NCI-H1092 (cell line): ENCODE measurements at regions not wholly inside any gene's neighbourhood (a gene's known extent, or its start where the extent isn't known, plus 50 kb on each side); places are given as distances from the start of the nearest gene placed in this dataset.

Source experiments
- DNase-seq: peaks from one replicate; lab custom pipeline; 2025; lab: John Stamatoyannopoulos, UW

DNA sequence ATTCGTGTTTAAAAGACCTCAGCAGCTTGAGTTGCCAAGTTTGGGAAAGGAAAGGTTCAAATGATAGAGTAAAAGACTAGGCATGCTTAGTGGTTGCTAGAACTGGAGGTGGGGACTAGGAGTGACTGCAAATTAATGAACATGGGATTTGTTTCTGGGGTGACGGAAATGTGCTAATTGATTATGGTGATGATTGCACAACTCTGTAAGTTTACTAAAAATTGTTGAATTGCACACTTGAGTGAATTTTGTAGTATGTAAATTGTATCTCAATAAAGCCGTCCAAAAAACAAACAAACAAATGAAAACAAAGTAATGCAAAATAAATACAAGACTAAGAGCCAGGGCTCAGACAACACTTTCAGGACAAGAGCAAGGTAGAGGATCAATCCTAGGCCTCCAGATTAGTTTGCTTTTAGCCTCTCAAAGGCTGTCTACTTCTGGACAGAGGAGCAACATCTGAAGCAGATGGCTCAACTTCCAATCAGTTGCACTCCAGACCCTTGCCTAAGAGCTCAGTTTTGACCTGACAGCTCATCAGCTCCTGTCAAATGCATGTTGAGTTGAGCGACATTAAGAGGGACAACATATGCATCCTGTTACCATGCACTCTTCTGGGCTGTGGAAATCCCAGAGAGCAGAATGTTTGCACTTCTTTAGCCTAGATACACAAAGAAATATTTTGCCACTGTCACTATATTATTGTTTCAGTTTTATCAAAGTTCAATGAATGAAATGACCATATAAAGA is 111.2 kb upstream of the ASIC2 start:
- no peak for DNase-seq

DNA sequence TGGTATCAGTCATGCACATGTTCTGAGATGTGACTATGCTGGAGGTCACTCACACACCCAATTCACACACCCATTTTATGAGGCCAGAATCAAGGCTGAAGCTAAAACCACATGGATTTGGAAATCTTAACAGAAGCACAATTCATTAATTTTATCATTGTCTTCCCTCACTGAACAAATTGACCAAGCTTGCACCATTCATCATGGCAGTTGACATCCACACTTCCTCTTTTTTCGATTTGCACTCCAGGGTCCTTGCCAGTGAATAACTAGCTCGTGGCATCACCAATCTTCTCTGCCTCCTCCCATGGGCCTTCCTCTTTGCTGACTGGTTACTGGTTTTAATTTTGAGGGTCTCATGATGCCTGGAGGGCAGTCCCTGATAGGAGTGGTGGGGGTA is 123.0 kb upstream of the ASIC2 start:
- DNase-seq: no peak

DNA sequence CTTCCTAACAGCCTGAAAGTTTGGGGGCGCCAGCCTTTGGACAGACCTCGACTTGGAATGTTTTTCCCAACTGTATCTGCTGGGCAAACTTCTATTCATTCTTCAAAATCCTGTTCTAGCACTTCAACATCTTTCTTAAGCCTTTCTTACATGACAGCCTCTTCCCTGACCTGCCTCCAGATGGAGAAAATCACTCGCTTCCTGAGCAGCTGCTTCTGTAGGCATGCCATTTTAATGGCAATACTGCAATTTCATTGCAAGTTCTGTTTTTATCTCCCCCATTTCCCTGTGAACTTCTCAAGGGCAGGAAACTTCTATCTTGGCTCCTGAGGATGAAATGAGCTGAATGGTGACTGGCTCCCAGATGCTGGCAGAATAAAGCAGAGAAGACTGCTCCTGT is 128.8 kb upstream of the ASIC2 start:
- no peak for DNase-seq

- DNase-seq: no peak
Observed at GRCh38 chr17:33433581-33433980, 140.5 kb upstream of the ASIC2 start.

- no peak for DNase-seq
Observed at GRCh38 chr17:33434841-33435240, 141.7 kb upstream of the ASIC2 start.

- DNase-seq: no peak
Observed at GRCh38 chr17:33435721-33436301, 142.7 kb upstream of the ASIC2 start.

DNA sequence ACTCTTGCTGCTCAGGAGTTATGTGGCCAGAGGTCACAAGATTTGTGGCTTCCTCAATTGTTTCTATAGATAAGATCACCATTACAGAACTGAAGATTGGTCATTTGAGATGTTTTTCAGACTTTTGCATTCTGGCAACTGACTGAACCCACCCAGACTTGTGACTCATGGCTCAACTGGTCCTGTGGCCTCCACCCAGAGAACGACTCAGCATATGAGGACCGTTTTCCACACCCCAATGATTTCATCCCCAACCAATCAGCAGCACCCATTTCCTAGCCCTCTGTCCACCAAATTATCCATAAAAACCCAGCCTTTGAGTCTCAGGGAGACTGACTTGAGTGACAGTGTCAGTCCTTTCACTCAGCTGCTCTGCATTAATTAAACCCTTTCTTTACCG is 143.2 kb upstream of the ASIC2 start:
- no peak for DNase-seq

- no peak for DNase-seq
Observed at GRCh38 chr17:33438139-33438538, 145.0 kb upstream of the ASIC2 start.

DNA sequence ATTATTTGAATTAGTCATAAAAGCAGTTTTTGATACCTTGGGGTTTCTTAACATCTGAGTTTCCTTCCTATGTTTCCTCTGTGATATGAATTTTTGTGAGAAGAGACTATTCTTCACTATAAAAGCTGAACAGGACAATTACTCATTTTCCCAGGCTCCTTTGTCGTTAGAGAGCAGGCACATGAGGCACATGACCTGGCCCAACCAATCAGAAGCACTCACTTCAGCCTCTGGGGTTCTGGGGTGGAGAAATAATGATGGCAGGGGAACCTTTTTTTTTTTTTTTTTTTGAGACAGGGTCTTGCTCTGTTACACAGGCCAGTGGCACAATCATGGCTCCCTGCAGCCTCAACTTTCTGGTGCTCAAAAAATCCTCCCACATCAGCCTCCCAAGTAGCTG is 145.5 kb upstream of the ASIC2 start:
- no peak for DNase-seq

DNA sequence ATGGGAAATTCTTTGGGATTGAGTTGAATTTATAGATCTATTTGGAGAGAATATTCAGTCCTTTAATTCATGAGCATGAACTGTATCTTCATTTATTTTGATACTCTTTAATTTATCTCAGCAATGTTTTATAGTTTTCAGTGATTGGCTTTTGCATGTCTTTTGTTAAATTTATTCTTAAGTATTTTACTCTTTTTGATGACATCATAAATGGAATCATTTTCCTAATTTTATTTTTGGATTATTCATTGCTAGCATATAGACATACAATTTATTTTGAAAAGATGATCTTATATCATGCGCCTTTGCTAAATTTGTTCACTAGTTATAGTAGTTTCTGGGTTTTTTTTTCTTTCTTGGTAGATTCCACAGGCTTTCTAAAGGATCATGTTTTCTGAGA is 149.2 kb upstream of the ASIC2 start:
- DNase-seq: no peak

DNA sequence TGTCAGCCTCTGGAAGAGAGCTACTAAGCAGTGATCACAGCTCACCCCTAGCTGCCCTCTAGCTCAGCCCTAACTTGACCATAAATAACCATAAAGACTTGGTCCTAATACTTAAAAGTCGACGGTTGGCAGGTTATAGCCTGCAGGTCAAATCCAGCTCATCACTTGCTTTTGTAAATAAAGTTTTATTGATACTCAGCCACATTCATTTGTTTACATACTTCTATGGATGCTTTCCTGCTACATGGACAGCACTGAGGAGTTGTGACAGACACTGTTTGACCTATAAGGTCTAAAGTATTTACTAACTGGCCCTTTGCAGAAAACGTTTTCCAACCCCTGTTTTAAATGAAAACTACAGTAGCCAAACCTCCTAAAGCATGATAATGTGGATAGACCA is 151.6 kb upstream of the ASIC2 start:
- DNase-seq: no peak

DNA sequence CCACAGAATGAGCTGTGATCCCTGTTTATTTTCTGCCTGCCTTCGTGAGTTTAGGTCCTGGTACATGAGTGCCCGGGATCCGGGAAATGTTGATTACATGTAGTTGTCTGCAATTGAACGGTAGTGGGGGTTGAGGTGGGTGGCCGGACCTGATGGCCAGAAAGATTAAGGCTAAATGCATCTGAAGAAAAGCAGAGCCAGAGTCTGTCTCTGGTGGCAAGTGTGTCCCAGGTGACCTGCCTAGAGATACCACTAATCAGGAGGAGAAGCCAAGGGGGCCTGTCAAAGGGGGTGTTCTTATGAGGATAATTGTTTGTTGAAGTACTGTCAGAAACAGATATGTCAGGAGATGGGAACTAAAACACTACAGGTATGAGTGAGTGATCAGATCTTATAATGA is 154.0 kb upstream of the ASIC2 start:
- no peak for DNase-seq

DNA sequence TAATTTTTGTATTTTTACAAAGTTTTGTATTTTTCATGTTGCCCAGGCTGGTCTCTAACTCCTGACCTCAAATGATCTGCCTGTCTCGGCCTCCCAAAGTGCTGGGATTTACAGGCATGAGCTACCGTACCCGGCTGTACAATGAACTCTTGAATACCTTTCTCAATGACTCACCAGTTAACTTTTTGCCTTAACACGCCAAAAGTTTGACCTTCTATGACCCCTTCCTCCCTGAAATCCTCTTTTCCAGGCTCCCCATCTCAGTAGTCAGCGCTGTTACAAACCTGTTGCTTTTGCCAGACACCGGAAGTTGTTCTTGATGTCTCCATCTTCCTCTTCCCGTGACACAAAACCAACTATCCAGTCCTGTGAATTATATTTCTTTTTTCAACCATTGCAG is 158.1 kb upstream of the ASIC2 start:
- DNase-seq: no peak

DNA sequence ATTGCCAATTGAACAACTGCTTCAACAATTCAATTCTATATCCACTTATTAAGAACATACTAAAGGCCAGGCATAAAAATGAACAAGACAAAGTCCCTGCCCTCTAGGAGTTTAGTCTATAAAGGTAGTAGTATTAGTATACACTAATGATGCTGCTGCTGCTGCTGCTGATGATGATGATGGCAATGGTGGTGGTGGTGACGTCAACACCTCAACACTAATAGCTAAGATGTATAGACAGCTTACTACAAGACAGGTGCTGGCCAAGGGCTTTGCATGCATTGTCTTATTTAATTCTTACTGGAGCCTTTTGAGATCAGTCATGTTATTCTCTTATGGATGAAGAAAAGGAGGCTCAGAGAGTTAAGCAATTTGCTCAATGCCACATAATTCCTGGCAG is 164.4 kb upstream of the ASIC2 start:
- DNase-seq: no peak

DNA sequence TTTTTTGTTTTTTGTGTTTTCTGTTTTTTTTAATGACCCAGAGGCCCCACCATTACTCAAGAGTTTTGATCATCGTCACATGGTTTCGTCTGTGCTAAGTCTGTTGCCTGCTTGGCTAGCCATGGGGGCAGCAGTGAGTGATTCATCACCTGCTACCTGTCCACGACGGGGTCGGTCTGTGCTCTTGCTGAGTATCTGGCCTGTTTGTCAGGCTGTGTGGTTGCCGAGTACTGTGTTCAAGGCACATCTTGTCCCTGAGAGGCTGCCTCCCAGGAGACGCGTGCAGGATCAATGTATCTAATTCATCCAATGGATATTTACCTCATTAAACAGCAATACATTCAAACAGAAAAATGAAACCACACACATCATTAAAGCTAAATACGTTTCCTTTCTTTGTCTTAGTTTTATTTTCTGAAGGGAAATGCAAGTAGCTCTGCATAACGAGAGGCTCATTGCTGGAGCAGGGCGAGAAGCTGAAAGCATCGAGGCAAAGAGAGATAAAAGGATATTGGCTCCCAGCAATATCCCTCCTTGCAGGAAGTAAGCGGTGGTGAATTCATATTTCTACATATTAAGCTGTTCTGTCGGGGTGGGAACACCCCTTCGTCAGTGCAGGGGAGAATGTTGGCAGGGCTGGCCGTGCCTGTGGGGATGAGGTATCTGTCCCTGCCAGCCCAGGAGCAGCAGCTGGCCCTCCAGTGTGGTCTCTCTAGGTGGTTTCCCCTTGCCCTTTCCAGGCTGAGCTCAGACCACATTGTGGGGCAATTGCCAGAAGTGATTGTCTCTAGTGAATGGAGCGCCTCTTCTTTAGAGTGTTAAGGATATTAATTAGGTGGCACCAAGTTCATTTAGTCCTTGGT is 166.2 kb upstream of the ASIC2 start:
- no peak for DNase-seq

DNA sequence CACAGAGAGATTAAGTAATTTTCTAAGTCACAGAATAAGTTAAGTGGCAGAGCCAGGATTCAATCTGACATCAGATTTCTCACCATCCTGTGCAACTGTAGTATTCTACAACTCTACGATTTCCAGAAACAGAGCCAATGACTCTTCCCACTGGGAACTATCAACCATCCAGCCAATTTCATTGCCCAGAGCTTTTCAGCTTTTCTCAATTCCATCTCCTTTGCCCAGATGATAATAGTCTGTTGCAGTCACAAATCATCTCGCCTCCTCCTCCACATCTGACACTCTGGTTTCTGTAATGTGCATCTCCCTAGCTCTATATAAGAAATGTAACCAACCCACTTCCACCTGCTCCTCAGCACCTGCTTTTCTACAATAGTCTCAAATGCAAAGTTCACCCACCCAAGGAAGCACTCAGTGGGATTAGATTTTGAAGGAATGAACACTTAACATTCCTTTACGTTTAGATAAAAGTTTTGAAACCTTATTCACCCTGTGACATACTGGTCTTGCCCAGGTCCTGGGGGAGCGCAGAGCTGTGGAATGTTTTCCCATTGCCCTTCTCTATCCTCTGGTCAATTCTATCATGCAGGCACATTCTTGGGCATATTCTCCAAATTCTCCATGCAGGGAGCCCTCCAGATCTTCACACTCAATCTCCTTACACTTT is 167.8 kb upstream of the ASIC2 start:
- no peak for DNase-seq

DNA sequence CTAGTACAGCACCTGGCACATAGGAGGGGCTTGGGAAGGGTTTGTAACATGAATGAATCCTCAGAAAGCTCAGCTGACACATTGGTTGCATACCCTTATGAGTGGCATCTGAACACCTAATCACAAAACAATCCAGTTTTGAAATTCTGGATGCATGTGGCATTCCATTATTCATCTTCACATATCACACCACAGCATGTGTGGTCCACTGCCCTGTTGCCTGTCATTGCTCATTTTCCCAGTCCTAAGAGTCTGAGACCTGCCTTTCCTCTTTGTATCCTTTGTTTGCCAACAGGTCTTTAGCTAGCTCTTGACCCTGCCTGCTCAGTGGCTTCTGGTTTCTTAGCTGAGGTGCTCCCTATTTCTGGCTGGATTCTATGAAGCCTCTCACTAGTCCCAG is 170.8 kb upstream of the ASIC2 start:
- DNase-seq: no peak

GRCh38 chr17:33464669-33465280 is 171.7 kb upstream of the ASIC2 start:
- DNase-seq: no peak

DNA sequence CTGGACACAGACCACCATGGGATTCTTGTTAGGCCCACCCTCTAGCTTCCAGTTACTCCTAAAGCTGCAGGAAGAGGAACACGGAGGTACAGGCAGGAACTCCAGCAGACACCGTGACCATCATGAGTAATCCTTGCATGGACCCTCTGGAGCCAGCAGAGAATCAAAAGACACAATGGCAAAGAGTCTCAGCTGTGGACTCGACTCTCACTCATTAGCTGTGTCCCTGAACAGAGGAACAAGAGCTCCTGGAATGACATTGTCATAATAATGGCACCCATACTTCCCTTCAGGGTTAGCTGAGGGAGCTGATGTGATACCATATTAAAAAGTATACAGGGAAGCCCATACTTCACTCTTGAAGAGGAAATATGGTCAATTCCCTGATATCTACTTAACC is 176.3 kb upstream of the ASIC2 start:
- no peak for DNase-seq

DNA sequence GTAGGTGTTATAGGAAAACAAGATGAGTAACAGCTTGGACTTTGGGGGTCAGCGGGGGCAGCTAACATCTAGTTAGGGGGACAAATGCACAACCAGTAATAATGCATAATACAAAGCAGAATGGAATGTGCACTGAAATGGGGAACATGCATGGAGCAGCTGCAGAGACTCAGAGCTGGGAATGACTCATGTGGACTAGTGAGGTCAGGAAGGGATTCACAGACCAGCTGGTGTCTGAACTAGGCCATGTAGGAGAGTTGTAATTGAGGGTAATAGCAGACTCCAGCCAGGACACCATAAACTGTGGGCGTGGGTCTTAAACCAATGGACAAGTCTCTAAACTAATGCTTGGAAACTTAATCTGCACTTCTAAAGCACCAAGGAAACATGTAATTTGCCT is 176.8 kb upstream of the ASIC2 start:
- DNase-seq: no peak

DNA sequence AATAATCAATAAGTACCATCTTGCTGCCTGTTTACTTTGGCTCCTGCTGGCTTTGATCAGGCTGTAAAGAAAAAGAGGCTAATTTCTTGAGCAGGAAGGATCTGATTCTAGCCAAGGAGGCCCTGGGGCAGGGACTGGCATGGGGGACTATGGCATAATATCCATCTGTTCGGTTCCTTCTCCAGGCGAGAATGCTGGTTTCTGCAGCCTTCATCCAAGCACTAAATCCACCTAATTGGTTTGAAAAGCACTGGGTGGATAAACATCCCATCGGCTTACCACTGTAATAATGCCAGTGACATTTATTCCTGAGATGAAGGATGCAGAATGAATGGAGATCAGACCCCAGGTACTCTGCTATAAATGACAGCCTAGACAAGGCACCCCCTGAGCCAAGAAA is 180.0 kb upstream of the ASIC2 start:
- DNase-seq: no peak

DNA sequence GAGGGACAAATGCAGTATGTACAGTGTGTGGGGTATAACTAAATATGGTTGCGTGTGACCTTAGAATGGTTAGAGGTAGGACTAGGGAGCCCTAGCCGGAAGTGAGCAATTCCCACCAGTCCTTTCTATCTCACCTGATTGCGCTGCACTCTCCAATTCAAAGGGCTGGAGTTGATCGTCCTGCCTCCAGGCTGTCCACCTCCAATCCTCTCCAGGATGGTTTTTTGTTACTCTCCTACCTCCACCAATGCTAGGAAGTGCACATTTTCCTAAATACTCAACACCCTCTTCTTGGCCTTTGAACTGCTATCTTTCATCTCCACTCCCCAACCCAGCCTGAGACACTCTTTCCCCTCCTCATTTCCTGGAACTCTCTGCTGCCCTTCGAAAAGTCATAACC is 181.7 kb upstream of the ASIC2 start:
- no peak for DNase-seq
